Heart right ventricle (tissue), 16 donors: ENCODE measurements at regions not wholly inside any gene's neighbourhood (a gene's known extent, or its start where the extent isn't known, plus 50 kb on each side); places are given as distances from the start of the nearest gene placed in this dataset.

Experiments
- ATAC-seq, 8 donors: fragments of 200-7000 bp; cut with Tn5 transposase; one replicate each; pipeline ENCODE4 v1.9.1; 2020; ENCODE audit warnings: mild to moderate bottlenecking in 8 of 8, moderate library complexity in 8 of 8, moderate number of reproducible peaks in 1 of 8
- DNase-seq, 2 donors: peaks; one replicate each; pipeline ENCODE4 v3.0.0-alpha.2; 2020
- H3K27ac ChIP-seq, 10 donors: fragments of 200-600 bp; sonication (generic) in 2 of 10; one replicate each; pipeline versions ENCODE4 v1.5.0 to v1.8.0; 2020 to 2022; ENCODE audit warnings: mild to moderate bottlenecking in 3 of 10
- H3K27me3 ChIP-seq, 7 donors: fragments of 200-600 bp; one replicate each; pipeline ENCODE4 v1.8.0; 2021 to 2022; ENCODE audit warnings: mild to moderate bottlenecking in 2 of 7
- H3K36me3 ChIP-seq, 9 donors: fragments of 200-600 bp; sonication (generic) in 1 of 9; one replicate each; pipeline versions ENCODE4 v1.5.0 to v1.8.0; 2020 to 2022; ENCODE audit warnings: mild to moderate bottlenecking in 2 of 9
- H3K4me1 ChIP-seq, 9 donors: fragments of 200-600 bp; sonication (generic) in 1 of 9; one replicate each; pipeline versions ENCODE4 v1.5.0 to v1.8.0; 2020 to 2022; ENCODE audit warnings: mild to moderate bottlenecking in 4 of 9
- H3K4me3 ChIP-seq, 10 donors: fragments of 200-600 bp; sonication (generic) in 2 of 10; one replicate each; pipeline versions ENCODE4 v1.5.0 to v1.8.0; 2020 to 2022; ENCODE audit warnings: mild to moderate bottlenecking in 7 of 10, moderate library complexity in 2 of 10
- H3K9me3 ChIP-seq, 11 donors: fragments of 200-600 bp in 10 of 11; sonication (generic) in 2 of 11; one replicate each; pipeline versions ENCODE4 v1.5.0 to v1.8.0; 2013 to 2022; ENCODE audit warnings: mild to moderate bottlenecking in 2 of 11, control low read depth in 1 of 11, moderate library complexity in 1 of 11
- WGBS, 2 donors: extraction: QIAGEN DNeasy Blood & Tissue Kit; methylation state at CpG; one replicate each; pipeline ENCODE4 v1.1.7; 2013; ENCODE audit warnings: inconsistent platforms in 1 of 2; 5-methylcytosine and 5-hydroxymethylcytosine counted together
- intact Hi-C, 10 donors: fragments of 100-400 bp; cut with DNase I; formaldehyde crosslinking; loops; one replicate each; pipeline versions ENCODE4 v1.11.1 to v1.14.2; 2022
- TF ChIP-seq, protein P1 (sequence below), 9 donors: fragments of 200-600 bp; sonication (generic) in 2 of 9; IDR thresholded peaks; one replicate each; pipeline versions ENCODE4 v1.5.0 to v1.8.0; 2021 to 2022; ENCODE audit warnings: antibody characterized with exemption in 9 of 9, mild to moderate bottlenecking in 5 of 9, moderate library complexity in 1 of 9
- donor health status: Arrhythmogenic right ventricular cardiomyopathy.
- donor health status: ischemic (EF 13 %, LVEDD 7.1; RV severe dilation, severe dysfunction).
- donor health status: healthy with polysubstance abuse.
- donor health status: DM: no; HTN: yes; CAD: no.
- donor health status: DM: no; HTN: no; CAD: no.
- donor health status: ischemic (EF 25% LVEDD 6.9; RV normal size, moderate dysfunction).
- donor health status: ischemic (EF 25% LVEDD 5.7; RV mildly dilated, moderate dysfunction).
- donor health status: healthy.
- donor health status: DM: yes; HTN: yes; CAD: no.
- donor health status: Ischemic cardiomyopathy.
- donor health status: ischemic (EF 35%, LVEDD 5.7; RV mildly dilated, moderate dysfunction).
- donor health status: nonischemic (EF 11% LVEDD 7.7; RV severe dilation, severe dysfunction).
- donor health status: DM: yes; HTN: yes; CAD: no.
- donor health status: PGD.
- donor health status: ischemic (EF 29% LVEDD 5.4; RV normal size, mild dysfunction).
- donor health status: nonischemic (EF 23%, LVEDD 6.1; RV moderate dilation, normal function).

DNA sequence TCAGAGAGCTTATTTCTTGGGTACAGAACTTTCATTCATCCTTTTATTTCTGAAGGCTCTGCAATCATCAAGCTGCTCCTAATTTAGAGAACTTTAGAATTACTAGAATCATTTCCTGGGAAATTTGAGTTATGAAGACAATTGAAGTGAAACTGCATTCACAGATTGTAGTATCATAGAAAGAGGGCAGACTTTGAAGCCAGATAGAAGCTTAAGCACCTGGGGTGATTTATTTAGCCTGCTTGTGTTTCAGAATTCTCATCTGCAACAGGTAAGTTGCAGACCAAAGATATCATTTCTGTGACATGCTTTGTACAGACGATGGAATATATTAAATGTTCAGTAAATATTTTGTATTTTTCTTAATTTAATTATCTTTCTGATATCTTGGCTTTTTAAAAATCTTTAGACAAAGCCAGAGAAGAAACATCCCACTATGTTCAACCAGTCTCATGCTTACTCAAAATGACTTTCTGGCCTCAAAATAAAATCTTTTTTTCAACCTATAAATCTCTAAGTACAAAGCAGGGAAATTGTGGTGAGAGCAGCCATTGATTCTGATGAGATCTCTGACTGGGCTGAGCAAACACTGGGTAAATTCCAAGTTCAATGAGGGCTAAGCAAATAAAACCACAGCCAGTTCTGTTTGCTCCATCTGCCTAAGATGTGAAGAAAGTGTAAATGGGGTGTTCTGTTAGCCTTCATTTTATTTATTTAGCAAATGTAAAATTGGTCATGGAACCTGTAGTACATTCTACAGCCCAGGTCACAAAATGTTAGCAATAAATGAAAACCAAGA is 264.7 kb upstream of the CCNG1 start:
- ATAC-seq (no peak), DNase-seq (no peak)
- TF ChIP-seq, protein P1, sequence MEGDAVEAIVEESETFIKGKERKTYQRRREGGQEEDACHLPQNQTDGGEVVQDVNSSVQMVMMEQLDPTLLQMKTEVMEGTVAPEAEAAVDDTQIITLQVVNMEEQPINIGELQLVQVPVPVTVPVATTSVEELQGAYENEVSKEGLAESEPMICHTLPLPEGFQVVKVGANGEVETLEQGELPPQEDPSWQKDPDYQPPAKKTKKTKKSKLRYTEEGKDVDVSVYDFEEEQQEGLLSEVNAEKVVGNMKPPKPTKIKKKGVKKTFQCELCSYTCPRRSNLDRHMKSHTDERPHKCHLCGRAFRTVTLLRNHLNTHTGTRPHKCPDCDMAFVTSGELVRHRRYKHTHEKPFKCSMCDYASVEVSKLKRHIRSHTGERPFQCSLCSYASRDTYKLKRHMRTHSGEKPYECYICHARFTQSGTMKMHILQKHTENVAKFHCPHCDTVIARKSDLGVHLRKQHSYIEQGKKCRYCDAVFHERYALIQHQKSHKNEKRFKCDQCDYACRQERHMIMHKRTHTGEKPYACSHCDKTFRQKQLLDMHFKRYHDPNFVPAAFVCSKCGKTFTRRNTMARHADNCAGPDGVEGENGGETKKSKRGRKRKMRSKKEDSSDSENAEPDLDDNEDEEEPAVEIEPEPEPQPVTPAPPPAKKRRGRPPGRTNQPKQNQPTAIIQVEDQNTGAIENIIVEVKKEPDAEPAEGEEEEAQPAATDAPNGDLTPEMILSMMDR (IDR thresholded peaks at IDR 0.05), result no peak
- Histone ChIP-seq H3K27ac (no peak overlapping the region), H3K36me3 (no peaks in the 10 kb centered on the region), H3K4me1 (no peaks in the 10 kb centered on the region), H3K27me3 (no peaks in the 10 kb centered on the region), H3K4me3 (no peak overlapping the region), H3K9me3 (peaks cover 0 to 18% (median 0%) of the 10 kb centered on the region in 11 donors)
- intact Hi-C loops, result no loop called here
- WGBS, 2 donors, result 42 to 63% methylated on average over 1 of the region's 1 CpG

DNA sequence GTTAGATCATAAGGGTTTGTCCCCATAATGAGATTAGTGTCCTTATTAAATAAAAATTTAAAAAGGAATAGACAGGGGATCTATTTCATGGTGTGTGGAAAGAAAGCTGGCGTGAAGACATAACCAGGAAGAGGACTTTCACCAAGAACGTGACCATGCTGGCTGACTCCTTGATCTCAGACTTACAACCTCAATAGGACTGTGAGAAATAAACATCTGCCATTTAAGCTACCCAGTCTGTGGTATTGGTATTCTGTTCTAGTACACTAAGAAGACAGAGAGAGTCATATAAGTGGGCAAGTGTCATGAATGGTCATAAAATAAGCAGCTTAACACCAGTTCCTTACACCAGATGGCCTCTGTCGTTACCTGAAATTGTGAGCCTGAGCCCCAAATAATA is 259.4 kb upstream of the CCNG1 start:
- WGBS, 2 donors, result 67 to 80% methylated on average over 3 of the region's 3 CpGs

DNA sequence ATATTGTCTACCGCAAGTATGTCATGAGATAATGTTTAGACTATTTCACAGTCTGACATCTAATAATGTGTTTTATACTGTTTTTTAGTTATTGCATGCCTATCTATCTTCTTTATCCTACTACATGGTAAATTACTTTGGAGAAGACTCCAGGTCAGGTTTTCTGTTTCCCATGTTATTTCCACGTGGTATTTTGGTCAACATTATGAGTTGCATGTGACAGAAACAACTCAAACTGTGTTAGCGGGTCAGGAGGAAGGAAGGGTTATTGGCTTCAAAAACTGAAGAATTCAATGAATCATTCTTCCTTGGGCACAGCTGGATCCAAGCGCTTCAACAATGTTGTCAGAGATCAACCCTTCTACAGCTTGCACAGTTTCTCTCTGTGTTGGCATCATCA is 252.1 kb upstream of the CCNG1 start:
- no peak overlapping the region for H3K27ac ChIP-seq
- DNase-seq (no peak), ATAC-seq (no peak)
- H3K4me1 ChIP-seq, result no peaks in the 10 kb centered on the region
- H3K4me3 ChIP-seq, result no peak overlapping the region
- intact Hi-C loops, result no loop called here
- H3K9me3 ChIP-seq, result peaks cover 0 to 5% (median 0%) of the 10 kb centered on the region in 11 donors
- WGBS, 2 donors, result 84 to 86% methylated on average over 4 of the region's 4 CpGs
- TF ChIP-seq, protein P1 (IDR thresholded peaks at IDR 0.05), result no peak
- H3K27me3 ChIP-seq, result no peaks in the 10 kb centered on the region
- no peaks in the 10 kb centered on the region for H3K36me3 ChIP-seq

More for the DNA sequence above, 259.4 kb upstream of the CCNG1 start:
- no peaks in the 10 kb centered on the region for H3K9me3 ChIP-seq
- H3K27ac ChIP-seq, result no peak overlapping the region
- H3K27me3 ChIP-seq, result peaks cover 0 to 3% (median 0%) of the 10 kb centered on the region in 7 donors
- no peaks in the 10 kb centered on the region for H3K36me3 ChIP-seq
- H3K4me3 ChIP-seq, result no peak overlapping the region
- intact Hi-C loops, result no loop called here
- no peaks in the 10 kb centered on the region for H3K4me1 ChIP-seq
- TF ChIP-seq, protein P1 (IDR thresholded peaks at IDR 0.05), result no peak
- DNase-seq, result no peak
- no peak for ATAC-seq

DNA sequence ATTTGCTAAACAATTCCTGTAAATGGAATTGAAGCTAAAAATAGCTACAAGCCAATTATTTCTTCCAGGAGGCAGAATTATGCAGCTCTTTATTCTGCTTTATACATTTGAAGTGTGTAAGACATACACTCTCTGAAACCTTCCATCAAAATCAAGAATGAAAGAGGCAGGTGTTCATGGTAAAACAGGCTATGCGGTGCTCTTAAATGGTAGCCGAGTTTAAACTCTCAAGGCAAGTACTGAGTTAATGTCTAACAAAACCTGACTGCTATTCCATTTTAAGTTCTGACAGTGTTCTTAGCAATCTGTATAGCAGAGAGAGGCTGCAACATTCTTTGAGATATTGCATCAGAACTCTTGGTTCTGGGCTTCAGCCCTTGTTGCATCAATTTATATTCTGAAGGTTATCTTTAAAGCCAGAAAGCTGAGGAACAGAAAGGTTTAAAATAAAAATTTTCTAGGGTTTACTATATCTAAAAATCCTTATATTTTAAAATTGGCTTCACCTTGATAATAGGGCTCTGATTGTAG is 248.3 kb upstream of the CCNG1 start:
- H3K27me3 ChIP-seq, result no peaks in the 10 kb centered on the region
- DNase-seq, result no peak
- H3K4me1 ChIP-seq, result no peaks in the 10 kb centered on the region
- TF ChIP-seq, protein P1 (IDR thresholded peaks at IDR 0.05), result no peak
- H3K27ac ChIP-seq, result no peak overlapping the region
- no peak overlapping the region for H3K4me3 ChIP-seq
- H3K36me3 ChIP-seq, result no peaks in the 10 kb centered on the region
- intact Hi-C loops, result no loop called here
- peaks cover 0 to 5% (median 0%) of the 10 kb centered on the region in 11 donors for H3K9me3 ChIP-seq
- WGBS, 2 donors, result 82 to 84% methylated on average over 2 of the region's 2 CpGs
- no peak for ATAC-seq
